ENCODE measurements at regions not wholly inside any gene's neighbourhood (a gene's known extent, or its start where the extent isn't known, plus 50 kb on each side); places are given as distances from the start of the nearest gene placed in this dataset.

- no peaks in the 10 kb centered on the region for H3K27me3 ChIP-seq
- no peaks in the 10 kb centered on the region for H3K4me1 ChIP-seq (ENCODE audit: low read depth)
- no peak for DNase-seq (ENCODE audit: low read depth in 1 of 2, low spot score in 1 of 2)
- H3K4me3 ChIP-seq = no peak overlapping the region
- no peaks in the 10 kb centered on the region for H3K9me3 ChIP-seq (ENCODE audit: low read depth)
- no peak overlapping the region for H3K27ac ChIP-seq
- no peaks in the 10 kb centered on the region for H3K36me3 ChIP-seq
- TF ChIP-seq CTCF (IDR thresholded peaks at IDR 0.05; ENCODE audit: low read depth, low read length) = no peak
Measured at GRCh38 chr13:73173279-73173811, 114.5 kb downstream of the KLF5 start.

DNA sequence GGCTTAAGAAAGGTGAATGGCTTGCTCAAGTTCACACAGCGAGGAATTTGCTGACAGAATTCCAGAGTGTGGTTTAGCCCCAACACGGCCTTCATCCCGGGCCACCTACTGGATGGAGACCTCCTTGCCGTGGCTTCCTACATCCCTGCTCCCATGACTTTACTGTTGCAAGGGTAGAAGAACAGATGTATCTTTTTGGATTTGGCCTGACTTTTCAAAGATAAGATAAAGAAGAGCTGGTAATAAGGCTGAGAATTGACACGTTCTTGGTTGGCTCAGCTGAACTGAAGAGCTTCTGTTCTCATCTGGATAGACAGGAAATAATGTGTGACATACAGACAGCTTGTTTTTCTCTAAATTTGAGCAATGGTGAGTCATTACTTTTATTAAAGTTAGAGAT is 113.1 kb downstream of the KLF5 start:
- DNase-seq (ENCODE audit: low read depth in 1 of 2, low spot score in 1 of 2) = peak; percentile 3 to 84
- no peaks in the 10 kb centered on the region for H3K36me3 ChIP-seq
- TF ChIP-seq CTCF (IDR thresholded peaks at IDR 0.05; ENCODE audit: low read depth, low read length) = peak; percentile 36
- no peaks in the 10 kb centered on the region for H3K9me3 ChIP-seq (ENCODE audit: low read depth)
- no peak overlapping the region for H3K27ac ChIP-seq
- H3K4me1 ChIP-seq (ENCODE audit: low read depth) = no peaks in the 10 kb centered on the region
- H3K4me3 ChIP-seq = no peak overlapping the region
- H3K27me3 ChIP-seq = no peaks in the 10 kb centered on the region

DNA sequence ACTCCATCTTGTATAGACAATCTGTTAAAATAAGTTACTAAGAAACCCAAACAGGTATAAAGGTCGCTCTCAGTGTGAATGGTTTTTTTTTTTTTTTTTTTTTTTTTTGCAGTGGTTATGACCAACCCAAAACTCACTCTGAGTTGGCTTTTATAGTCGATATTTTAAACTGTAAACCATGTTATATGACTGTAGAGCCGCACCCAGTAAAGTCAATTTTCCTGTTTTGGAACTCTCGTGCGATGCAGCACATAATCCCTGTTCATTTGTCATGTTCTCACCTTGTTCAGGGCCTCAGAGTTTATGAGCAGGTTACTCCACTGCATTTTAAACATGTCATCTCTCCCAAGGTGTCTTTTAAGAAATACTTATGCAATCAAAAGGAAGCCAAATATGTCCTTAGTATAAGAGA is 112.5 kb downstream of the KLF5 start:
- H3K27ac ChIP-seq = no peak overlapping the region
- TF ChIP-seq CTCF (IDR thresholded peaks at IDR 0.05; ENCODE audit: low read depth, low read length) = no peak

GRCh38 chr13:73169971-73170370 is 111.2 kb downstream of the KLF5 start:
- no peak for TF ChIP-seq CTCF (IDR thresholded peaks at IDR 0.05; ENCODE audit: low read depth, low read length)
- no peak overlapping the region for H3K27ac ChIP-seq
- H3K4me3 ChIP-seq = no peak overlapping the region
- no peak for DNase-seq (ENCODE audit: low read depth in 1 of 2, low spot score in 1 of 2)
- no peaks in the 10 kb centered on the region for H3K27me3 ChIP-seq
- H3K9me3 ChIP-seq (ENCODE audit: low read depth) = no peaks in the 10 kb centered on the region
- H3K36me3 ChIP-seq = no peaks in the 10 kb centered on the region
- no peaks in the 10 kb centered on the region for H3K4me1 ChIP-seq (ENCODE audit: low read depth)

More for the DNA sequence above, 112.5 kb downstream of the KLF5 start:
- Histone ChIP-seq H3K36me3 (no peaks in the 10 kb centered on the region), H3K4me3 (no peak overlapping the region), H3K4me1 (ENCODE audit: low read depth) (no peaks in the 10 kb centered on the region), H3K9me3 (ENCODE audit: low read depth) (no peaks in the 10 kb centered on the region), H3K27me3 (no peaks in the 10 kb centered on the region)
- DNase-seq (ENCODE audit: low read depth in 1 of 2, low spot score in 1 of 2) = no peak

- Histone ChIP-seq H3K4me1 (ENCODE audit: low read depth) (no peaks in the 10 kb centered on the region), H3K4me3 (no peak overlapping the region), H3K36me3 (no peaks in the 10 kb centered on the region), H3K9me3 (ENCODE audit: low read depth) (no peaks in the 10 kb centered on the region), H3K27me3 (no peaks in the 10 kb centered on the region), H3K27ac (no peak overlapping the region)
- no peak for TF ChIP-seq CTCF (IDR thresholded peaks at IDR 0.05; ENCODE audit: low read depth, low read length)
- no peak for DNase-seq (ENCODE audit: low read depth in 1 of 2, low spot score in 1 of 2)
Measured at GRCh38 chr13:73168953-73169401, 110.2 kb downstream of the KLF5 start.

Data from cardiac muscle cell (in vitro differentiated cells and primary cell).